Activated CD4-positive, alpha-beta T cell treated with anti-CD3 and anti-CD28 coated beads for 36 hours (primary cell): ENCODE measurements at regions not wholly inside any gene's neighbourhood (a gene's known extent, or its start where the extent isn't known, plus 50 kb on each side); places are given as distances from the start of the nearest gene placed in this dataset.
A peak's percentile ranks its signal among the peaks of the same experiment; 100 is the strongest.

Experiments
- ATAC-seq: fragments of 200-7000 bp; cut with Tn5 transposase; one replicate; pipeline ENCODE4 v1.10.0; 2021; ENCODE audit warnings: mild to moderate bottlenecking, moderate library complexity
- CTCF ChIA-PET: fragments of 350-600 bp; sonication (Branson Sonifier 250); formaldehyde crosslinking; loops from one replicate; lab custom pipeline; 2021; ENCODE audit warnings: antibody characterized with exemption; lab: Charles Lee
- POLR2A ChIA-PET: fragments of 350-600 bp; sonication (Branson Sonifier 250); formaldehyde crosslinking; loops from one replicate; lab custom pipeline; 2021; ENCODE audit warnings: antibody characterized with exemption, inconsistent platforms; lab: Charles Lee
- DNase-seq: peaks from one replicate; pipeline ENCODE4 v3.0.0-alpha.2; 2020
- H3K27ac Mint-ChIP-seq: one replicate; pipeline ENCODE4 v1.8.0; 2021; ENCODE audit warnings: mixed read lengths
- H3K27me3 Mint-ChIP-seq: one replicate; pipeline ENCODE4 v1.8.0; 2021; ENCODE audit warnings: mixed read lengths
- H3K36me3 Mint-ChIP-seq: one replicate; pipeline ENCODE4 v1.8.0; 2021; ENCODE audit warnings: low read depth, mixed read lengths
- H3K4me1 Mint-ChIP-seq: one replicate; pipeline ENCODE4 v1.8.0; 2021; ENCODE audit warnings: mixed read lengths
- H3K4me3 Mint-ChIP-seq: one replicate; pipeline ENCODE4 v1.8.0; 2021; ENCODE audit warnings: mild to moderate bottlenecking, moderate library complexity, mixed read lengths
- H3K9me3 Mint-ChIP-seq: one replicate; pipeline ENCODE4 v1.8.0; 2021; ENCODE audit warnings: low read depth, mixed read lengths
- intact Hi-C, 2 experiments: fragments of 100-400 bp; cut with DNase I in 1 of 2; cut with micrococcal nuclease in 1 of 2; formaldehyde crosslinking; loops; one replicate each; pipeline versions ENCODE4 v1.14.2 to v1.15.1; 2022 to 2024; cut with DNase I, micrococcal nuclease

DNA sequence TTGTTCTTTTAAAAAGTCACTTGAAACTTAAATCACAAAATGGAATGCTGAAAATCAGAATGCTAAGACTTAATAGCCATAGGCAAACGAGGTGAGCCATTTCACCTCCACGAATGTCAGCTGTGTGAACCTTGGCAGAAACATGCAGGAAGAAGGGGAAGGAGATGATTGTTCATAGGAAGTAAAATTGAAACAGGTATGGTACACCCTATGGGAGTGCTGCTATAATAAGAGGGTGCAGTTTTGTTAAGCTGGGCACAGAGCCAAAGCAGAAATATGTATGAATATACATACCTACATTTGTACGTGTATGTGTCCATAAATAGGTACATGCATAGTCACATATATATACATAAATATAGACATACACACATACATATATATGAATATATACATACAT, 51.0 kb upstream of the SPINK5 start:
- intact Hi-C loops, result no loop called here
- H3K4me1 Mint-ChIP-seq, result no peaks in the 10 kb centered on the region
- DNase-seq, result no peak
- CTCF ChIA-PET, result no interaction called here
- no peaks in the 10 kb centered on the region for H3K27me3 Mint-ChIP-seq
- POLR2A ChIA-PET, result no interaction called here
- no peaks in the 10 kb centered on the region for H3K9me3 Mint-ChIP-seq
- no peak for ATAC-seq
- H3K27ac Mint-ChIP-seq, result no peak overlapping the region
- H3K36me3 Mint-ChIP-seq, result no peaks in the 10 kb centered on the region
- no peak overlapping the region for H3K4me3 Mint-ChIP-seq

DNA sequence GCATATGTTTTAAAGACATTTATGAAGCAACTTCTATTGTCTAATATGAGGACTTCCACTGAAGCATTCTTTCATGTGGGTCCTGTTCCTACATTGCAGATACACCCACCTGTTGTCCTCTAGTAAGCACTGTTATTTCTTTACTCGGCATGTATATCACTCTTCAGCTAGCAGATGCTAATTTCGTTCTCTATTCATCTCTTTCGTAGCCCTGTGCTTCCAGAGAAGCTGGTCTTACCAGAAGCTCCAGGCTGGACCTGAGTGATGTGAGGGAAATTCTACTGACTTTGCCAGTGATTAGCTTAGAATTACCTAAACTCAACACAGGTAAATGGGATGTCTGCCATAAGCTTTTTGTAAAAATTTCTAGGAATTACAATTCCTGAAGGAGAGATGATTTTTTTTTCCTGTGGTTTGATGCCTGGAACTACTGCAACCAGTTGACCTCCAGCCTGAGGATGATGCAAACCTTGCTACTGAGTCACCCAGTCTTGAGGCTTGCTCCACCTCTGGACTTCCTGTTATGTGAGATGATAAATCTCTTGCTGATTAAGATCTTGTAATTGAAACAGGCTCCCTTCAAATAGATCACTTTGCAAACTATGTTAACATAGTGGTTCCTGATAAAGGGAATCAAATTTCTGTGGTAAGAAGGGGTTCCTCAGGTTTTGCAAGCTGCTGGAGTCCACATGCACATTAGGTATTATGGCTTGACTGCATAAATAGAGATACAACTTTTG, 52.2 kb upstream of the SPINK5 start:
- CTCF ChIA-PET, result no interaction called here
- Mint-ChIP-seq H3K4me1 (no peaks in the 10 kb centered on the region), H3K27me3 (no peaks in the 10 kb centered on the region), H3K27ac (no peak overlapping the region), H3K4me3 (no peak overlapping the region), H3K36me3 (no peaks in the 10 kb centered on the region), H3K9me3 (peaks cover under 1% of the 10 kb centered on the region)
- intact Hi-C loops, result no loop called here
- DNase-seq (no peak), ATAC-seq (no peak)
- POLR2A ChIA-PET, result no interaction called here

- H3K36me3 Mint-ChIP-seq, result no peaks in the 10 kb centered on the region
- ChIA-PET CTCF (no interaction called here), POLR2A (no interaction called here)
- H3K27ac Mint-ChIP-seq, result no peak overlapping the region
- H3K4me3 Mint-ChIP-seq, result no peak overlapping the region
- peaks cover 20% of the 10 kb centered on the region for H3K9me3 Mint-ChIP-seq
- no peaks in the 10 kb centered on the region for H3K27me3 Mint-ChIP-seq
- no peaks in the 10 kb centered on the region for H3K4me1 Mint-ChIP-seq
- intact Hi-C loops, result loop anchor here in 1 of 2 experiments (1.0 kb wide), 1 partner anchor 149 kb away; no protein-coding TSS in a partner anchor
- DNase-seq (peak; percentile 14), ATAC-seq (no peak)
These were observed 57.8 kb upstream of the SPINK5 start for GRCh38 chr5:148005788-148006520.

DNA sequence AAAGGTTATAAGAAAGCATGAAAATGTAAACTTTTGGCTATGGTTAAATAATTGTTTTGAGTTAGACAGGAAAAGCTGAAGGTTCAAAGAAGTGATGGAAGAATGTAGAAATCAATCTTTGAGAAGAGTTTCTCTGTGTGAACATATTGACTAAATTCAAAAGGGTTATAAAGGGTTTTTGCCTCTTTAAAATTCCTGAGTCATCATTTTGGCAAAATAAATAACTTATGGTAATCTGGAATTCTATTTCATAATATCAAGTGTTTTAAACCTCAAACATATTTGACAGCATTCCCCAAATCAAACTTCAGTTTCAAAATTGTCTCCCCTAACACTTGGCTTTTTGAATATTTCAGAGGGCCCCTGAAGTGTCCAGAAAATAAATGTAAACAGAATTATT, 60.6 kb upstream of the SPINK5 start:
- Mint-ChIP-seq H3K4me3 (no peak overlapping the region), H3K27me3 (no peaks in the 10 kb centered on the region), H3K27ac (no peak overlapping the region), H3K36me3 (no peaks in the 10 kb centered on the region), H3K4me1 (no peaks in the 10 kb centered on the region), H3K9me3 (peaks cover 29% of the 10 kb centered on the region)
- CTCF ChIA-PET, result no interaction called here
- intact Hi-C loops, result no loop called here
- POLR2A ChIA-PET, result no interaction called here
- DNase-seq, result no peak
- ATAC-seq, result no peak

DNA sequence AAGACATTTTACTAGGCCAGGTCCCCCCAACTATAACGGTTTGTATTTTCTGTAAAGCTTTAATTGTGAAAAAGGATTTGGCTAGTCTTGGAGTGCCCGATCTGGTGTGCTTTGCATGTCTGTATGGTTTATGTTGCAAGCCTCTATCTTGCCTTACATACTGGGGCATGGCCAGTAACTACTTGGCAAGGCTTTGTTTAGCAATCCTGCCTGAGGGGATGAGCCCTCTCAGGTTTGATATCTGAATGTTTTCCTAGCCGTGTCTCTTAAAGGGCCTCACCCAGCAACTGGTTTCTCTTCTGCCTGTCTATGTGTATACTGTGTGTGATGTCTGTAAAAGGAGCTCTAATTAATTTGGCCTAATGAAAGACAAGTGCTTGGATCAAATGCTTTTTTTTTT, 61.3 kb upstream of the SPINK5 start:
- Mint-ChIP-seq H3K27me3 (no peaks in the 10 kb centered on the region), H3K36me3 (no peaks in the 10 kb centered on the region), H3K9me3 (peaks cover 29% of the 10 kb centered on the region), H3K4me1 (no peaks in the 10 kb centered on the region), H3K27ac (no peak overlapping the region), H3K4me3 (no peak overlapping the region)
- POLR2A ChIA-PET, result no interaction called here
- no peak for DNase-seq
- ATAC-seq, result no peak
- CTCF ChIA-PET, result interaction anchor here (0.6 kb wide), 1 partner anchor 24 kb away, joined by 3 read pairs; no protein-coding TSS in a partner anchor
- intact Hi-C loops, result no loop called here

DNA sequence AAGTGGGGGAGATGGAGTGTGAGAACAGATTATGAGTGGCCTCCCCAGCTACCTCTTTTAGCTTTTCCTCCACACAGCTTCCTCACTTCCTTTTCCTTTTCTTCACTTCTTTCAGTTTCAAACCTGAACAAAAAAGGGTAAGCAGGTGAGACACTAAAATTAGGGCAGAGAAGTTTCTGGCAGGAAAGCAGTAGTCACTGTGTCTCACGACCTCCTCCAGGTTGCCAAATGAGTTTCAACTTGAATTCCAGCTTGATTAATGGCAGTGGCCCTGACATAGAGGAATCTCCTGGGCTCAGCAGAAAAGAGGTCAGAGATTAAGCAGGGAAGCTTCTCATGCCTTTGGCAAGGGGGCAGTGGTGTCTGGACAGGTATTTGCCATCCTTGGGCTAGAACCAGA, 63.7 kb upstream of the SPINK5 start:
- Mint-ChIP-seq H3K4me3 (no peak overlapping the region), H3K4me1 (no peaks in the 10 kb centered on the region), H3K27me3 (peaks cover 2% of the 10 kb centered on the region), H3K9me3 (peaks cover 26% of the 10 kb centered on the region), H3K36me3 (no peaks in the 10 kb centered on the region), H3K27ac (no peak overlapping the region)
- intact Hi-C loops, result no loop called here
- CTCF ChIA-PET, result no interaction called here
- no peak for ATAC-seq
- POLR2A ChIA-PET, result no interaction called here
- no peak for DNase-seq

- CTCF ChIA-PET, result no interaction called here
- H3K9me3 Mint-ChIP-seq, result peaks cover 26% of the 10 kb centered on the region
- DNase-seq (no peak), ATAC-seq (no peak)
- POLR2A ChIA-PET, result no interaction called here
- intact Hi-C loops, result no loop called here
- peaks cover 2% of the 10 kb centered on the region for H3K27me3 Mint-ChIP-seq
- no peaks in the 10 kb centered on the region for H3K36me3 Mint-ChIP-seq
- H3K4me3 Mint-ChIP-seq, result no peak overlapping the region
- H3K27ac Mint-ChIP-seq, result no peak overlapping the region
- no peaks in the 10 kb centered on the region for H3K4me1 Mint-ChIP-seq
These were observed 65.1 kb upstream of the SPINK5 start for GRCh38 chr5:147998704-147999103.

DNA sequence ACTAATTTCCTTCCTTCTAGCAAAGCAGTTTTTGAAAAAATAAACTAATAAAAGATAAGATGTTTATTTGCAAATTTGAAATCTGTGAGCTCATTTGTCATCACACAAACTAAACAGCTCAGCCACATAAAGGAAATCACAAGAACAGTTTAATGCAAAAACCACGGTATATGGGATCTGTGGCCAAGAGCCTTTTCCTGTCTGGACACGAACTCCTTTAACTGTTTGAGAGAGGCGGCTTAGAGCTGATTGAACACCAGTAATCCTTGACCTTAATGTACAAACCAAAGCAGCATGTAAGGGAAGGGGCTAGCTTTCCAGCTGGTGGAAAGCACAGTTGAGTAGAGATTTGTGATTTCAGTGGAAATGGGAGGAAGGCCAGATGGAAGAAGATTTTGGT, 66.3 kb upstream of the SPINK5 start:
- no peaks in the 10 kb centered on the region for H3K4me1 Mint-ChIP-seq
- no peaks in the 10 kb centered on the region for H3K36me3 Mint-ChIP-seq
- no peak overlapping the region for H3K4me3 Mint-ChIP-seq
- ChIA-PET CTCF (no interaction called here), POLR2A (no interaction called here)
- ATAC-seq (no peak), DNase-seq (no peak)
- H3K9me3 Mint-ChIP-seq, result peaks cover 19% of the 10 kb centered on the region
- H3K27ac Mint-ChIP-seq, result no peak overlapping the region
- H3K27me3 Mint-ChIP-seq, result peaks cover 2% of the 10 kb centered on the region
- intact Hi-C loops, result no loop called here

- no peak overlapping the region for H3K4me3 Mint-ChIP-seq
- ChIA-PET POLR2A (no interaction called here), CTCF (interaction anchor here (0.6 kb wide), 1 partner anchor 12 kb away, joined by 3 read pairs; no protein-coding TSS in a partner anchor)
These were observed 67.4 kb upstream of the SPINK5 start for GRCh38 chr5:147996379-147996778.

GRCh38 chr5:147995846-147996245, 67.9 kb upstream of the SPINK5 start:
- Mint-ChIP-seq H3K4me1 (no peaks in the 10 kb centered on the region), H3K27ac (no peak overlapping the region), H3K4me3 (no peak overlapping the region), H3K27me3 (peaks cover 2% of the 10 kb centered on the region), H3K9me3 (peaks cover 9% of the 10 kb centered on the region), H3K36me3 (no peaks in the 10 kb centered on the region)
- ChIA-PET POLR2A (no interaction called here), CTCF (no interaction called here)
- ATAC-seq, result no peak
- DNase-seq, result no peak
- intact Hi-C loops, result no loop called here

More at GRCh38 chr5:147996379-147996778, 67.4 kb upstream of the SPINK5 start:
- Mint-ChIP-seq H3K36me3 (no peaks in the 10 kb centered on the region), H3K27ac (no peak overlapping the region), H3K4me1 (no peaks in the 10 kb centered on the region), H3K9me3 (peaks cover 11% of the 10 kb centered on the region), H3K27me3 (peaks cover 2% of the 10 kb centered on the region)
- no peak for ATAC-seq
- intact Hi-C loops, result no loop called here
- no peak for DNase-seq

GRCh38 chr5:147989994-147990393, 73.8 kb upstream of the SPINK5 start:
- CTCF ChIA-PET, result no interaction called here
- ATAC-seq, result no peak
- DNase-seq, result no peak
- intact Hi-C loops, result no loop called here
- H3K27ac Mint-ChIP-seq, result no peak overlapping the region
- peaks cover 2% of the 10 kb centered on the region for H3K27me3 Mint-ChIP-seq
- no peaks in the 10 kb centered on the region for H3K36me3 Mint-ChIP-seq
- H3K9me3 Mint-ChIP-seq, result no peaks in the 10 kb centered on the region
- H3K4me3 Mint-ChIP-seq, result no peak overlapping the region
- POLR2A ChIA-PET, result no interaction called here
- H3K4me1 Mint-ChIP-seq, result no peaks in the 10 kb centered on the region

GRCh38 chr5:147989239-147989638, 74.5 kb upstream of the SPINK5 start:
- Mint-ChIP-seq H3K27ac (no peak overlapping the region), H3K27me3 (peaks cover 4% of the 10 kb centered on the region), H3K4me1 (no peaks in the 10 kb centered on the region), H3K9me3 (no peaks in the 10 kb centered on the region), H3K36me3 (no peaks in the 10 kb centered on the region), H3K4me3 (no peak overlapping the region)
- CTCF ChIA-PET, result no interaction called here
- DNase-seq (no peak), ATAC-seq (no peak)
- POLR2A ChIA-PET, result no interaction called here
- intact Hi-C loops, result no loop called here
